HepG2 (cell line): ENCODE measurements at regions not wholly inside any gene's neighbourhood (a gene's known extent, or its start where the extent isn't known, plus 50 kb on each side); places are given as distances from the start of the nearest gene placed in this dataset.

Source experiments
- ARID5B ChIP-seq: IDR thresholded peaks from 2 replicates; pipeline ENCODE4 v1.4.0; 2020; ENCODE audit warnings: mild to moderate bottlenecking, missing genetic modification reagents
- FOXP1 ChIP-seq, 2 experiments: fragments of 450-650 bp in 1 of 2; IDR thresholded peaks; 2 replicates each; pipeline ENCODE4 v1.6.1; 2017 to 2018; ENCODE audit warnings: antibody characterized with exemption in 1 of 2
- HNRNPLL ChIP-seq: fragments of 200-400 bp; formaldehyde crosslinking; IDR thresholded peaks from 2 replicates; pipeline ENCODE4 v1.6.1; 2017; ENCODE audit warnings: mild to moderate bottlenecking, low read depth, low read length; ENCODE audit not compliant: poor library complexity, severe bottlenecking
- KDM6A ChIP-seq: IDR thresholded peaks from 2 replicates; pipeline ENCODE4 v1.6.1; 2016; ENCODE audit warnings: low read depth
- RXRB ChIP-seq: IDR thresholded peaks from 2 replicates; pipeline ENCODE4 v1.6.1; 2016; ENCODE audit warnings: borderline replicate concordance, missing genetic modification reagents, missing compliant biosample characterization
- ZNF609 ChIP-seq: sonication (generic); formaldehyde crosslinking; IDR thresholded peaks from 2 replicates; pipeline ENCODE4 v1.4.0; 2020; ENCODE audit warnings: mild to moderate bottlenecking, missing genetic modification reagents, borderline replicate concordance
- ZNF678 ChIP-seq: sonication (generic); formaldehyde crosslinking; IDR thresholded peaks from 2 replicates; pipeline ENCODE4 v1.4.0; 2020; ENCODE audit warnings: mild to moderate bottlenecking, missing genetic modification reagents
- ZSCAN31 ChIP-seq: sonication (generic); formaldehyde crosslinking; IDR thresholded peaks from 2 replicates; pipeline ENCODE4 v1.5.0; 2020; ENCODE audit warnings: low read depth, mild to moderate bottlenecking, missing genetic modification reagents

DNA sequence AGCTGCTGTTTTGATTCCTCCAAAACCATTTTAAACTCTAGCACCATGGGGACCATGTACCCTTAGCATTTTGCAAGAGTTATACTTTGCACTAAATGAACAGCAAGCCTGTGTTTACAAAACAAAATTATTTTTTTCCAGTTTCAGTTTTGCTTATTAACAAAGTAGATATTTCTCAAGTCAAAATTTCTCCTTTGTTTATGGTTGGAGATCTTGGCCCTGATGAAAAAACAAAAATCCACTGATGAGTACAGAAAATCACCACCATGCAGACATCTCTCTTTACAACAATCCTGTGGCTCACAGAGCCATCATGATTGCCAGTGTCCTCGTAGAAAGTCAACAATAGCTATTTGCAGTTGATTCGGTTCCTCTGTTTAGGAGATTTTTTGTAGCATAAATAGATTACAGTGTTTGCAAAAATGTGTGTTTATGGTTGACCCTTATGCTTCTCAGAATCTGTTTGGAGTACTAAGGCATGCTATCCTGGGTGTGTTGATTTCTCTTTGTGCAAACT lies 201.1 kb upstream of the NUDT4 start (continued):
- TF ChIP-seq FOXP1 (IDR thresholded peaks at IDR 0.05) (no peak), FOXP1 (CRISPR knock-in tag; IDR thresholded peaks at IDR 0.05) (peak; percentile 70), ARID5B (CRISPR knock-in tag) (peak; percentile 42), ZNF609 (CRISPR knock-in tag) (peak; percentile 70; the same call in 1 of the 2 replicates), KDM6A (CRISPR knock-in tag) (0 out of 2 replicates have a peak, but pooled peaks have one; percentile 19), ZNF678 (CRISPR knock-in tag) (no peak), ZSCAN31 (no peak), RXRB (peak; percentile 48; the same call in 1 of the 2 replicates), HNRNPLL (no peak)
- TF ChIP-seq, all 625 proteins: peak for 31
